A673 (cell line): ENCODE measurements at regions not wholly inside any gene's neighbourhood (a gene's known extent, or its start where the extent isn't known, plus 50 kb on each side); places are given as distances from the start of the nearest gene placed in this dataset.

Source experiments
- BruUV-seq: library from RNA; stranded (reverse); fragments of 400-500 nt; replicated peaks from 2 replicates; lab custom pipeline; 2021; lab: Mats Ljungman, UMichigan
- CTCF ChIA-PET: fragments of 300-600 bp; sonication (Branson Sonifier 250); formaldehyde crosslinking; loops from one replicate; lab custom pipeline; 2022; ENCODE audit warnings: antibody characterized with exemption; lab: Charles Lee
- POLR2A ChIA-PET: fragments of 300-600 bp; sonication (Branson Sonifier 250); formaldehyde crosslinking; loops from one replicate; lab custom pipeline; 2022; ENCODE audit warnings: antibody characterized with exemption; ENCODE audit not compliant: low non-redundant PET; lab: Charles Lee
- DNase-seq: peaks from one replicate; pipeline ENCODE4 v3.0.0-alpha.2; 2015; ENCODE audit warnings: low spot score
- H3K27ac ChIP-seq: fragments of 200-600 bp; sonication (generic); 2 replicates; pipeline ENCODE4 v1.5.1; 2016; ENCODE audit warnings: mixed run types, low read depth, mild to moderate bottlenecking, mixed read lengths, antibody characterized with exemption, low read length; ENCODE audit not compliant: poor library complexity, severe bottlenecking
- H3K27me3 ChIP-seq: fragments of 200-600 bp; sonication (generic); replicated peaks from 2 replicates; pipeline ENCODE4 v1.6.1; 2017; ENCODE audit warnings: mixed run types, low read depth, mild to moderate bottlenecking, mixed read lengths, antibody characterized with exemption, low read length; ENCODE audit not compliant: insufficient read depth, poor library complexity
- H3K36me3 ChIP-seq: fragments of 200-600 bp; sonication (generic); 2 replicates; pipeline ENCODE4 v1.6.1; 2016; ENCODE audit warnings: mixed run types, mild to moderate bottlenecking, mixed read lengths, antibody characterized with exemption, low read length; ENCODE audit not compliant: insufficient read depth, poor library complexity, severe bottlenecking
- H3K4me1 ChIP-seq: fragments of 200-600 bp; sonication (generic); 2 replicates; pipeline ENCODE4 v1.6.1; 2017; ENCODE audit warnings: mixed run types, mild to moderate bottlenecking, mixed read lengths, antibody characterized with exemption, low read length; ENCODE audit not compliant: insufficient read depth, poor library complexity, severe bottlenecking
- H3K4me3 ChIP-seq: fragments of 200-600 bp; sonication (generic); 2 replicates; pipeline ENCODE4 v1.5.1; 2016; ENCODE audit warnings: low read depth, mixed run types, mild to moderate bottlenecking, mixed read lengths, low read length; ENCODE audit not compliant: poor library complexity, severe bottlenecking
- H3K9me3 ChIP-seq: fragments of 200-600 bp; sonication (generic); 2 replicates; pipeline ENCODE4 v1.6.1; 2016; ENCODE audit warnings: mixed run types, low read depth, mild to moderate bottlenecking, mixed read lengths, antibody characterized with exemption, low read length; ENCODE audit not compliant: poor library complexity, severe bottlenecking
- EZH2 ChIP-seq: fragments of 200-600 bp; sonication (generic); IDR thresholded peaks from 2 replicates; pipeline ENCODE4 v1.6.1; 2017; ENCODE audit warnings: borderline replicate concordance, low read depth, mild to moderate bottlenecking, mixed read lengths, antibody characterized with exemption, low read length; ENCODE audit not compliant: poor library complexity, severe bottlenecking
- intact Hi-C: fragments of 100-400 bp; cut with micrococcal nuclease; formaldehyde crosslinking; loops from one replicate; pipeline ENCODE4 v1.10.0; 2022; ENCODE audit not compliant: unreplicated experiment
- TF ChIP-seq, protein P1 (sequence below): fragments of 300-800, 200-600 bp; sonication (generic); conservative IDR thresholded peaks from 2 replicates; pipeline ENCODE4 v1.5.1; 2017; ENCODE audit warnings: low read depth, mild to moderate bottlenecking, antibody characterized with exemption, low read length, moderate library complexity, mixed read lengths

DNA sequence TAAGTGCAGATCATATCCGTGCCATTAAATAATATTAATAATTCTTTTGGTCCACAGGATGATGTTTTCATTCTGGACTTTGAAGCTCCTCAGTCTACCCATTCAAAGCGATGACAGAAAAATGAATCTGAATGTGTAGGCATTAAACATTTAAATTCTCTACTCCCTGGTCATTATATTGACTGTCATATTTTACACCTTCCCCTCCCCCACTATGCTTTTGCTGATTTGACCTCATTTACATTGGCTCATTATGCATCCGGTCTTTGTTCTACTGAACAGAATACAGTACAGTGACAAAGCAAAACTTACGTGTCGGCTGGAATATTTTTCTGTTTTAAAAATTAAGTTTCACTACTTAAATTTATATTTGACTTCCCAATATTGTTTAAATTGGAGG is 289.7 kb upstream of the TMEM161B start:
- no peaks in the 10 kb centered on the region for H3K36me3 ChIP-seq
- no peak for TF ChIP-seq EZH2
- TF ChIP-seq, protein P1, sequence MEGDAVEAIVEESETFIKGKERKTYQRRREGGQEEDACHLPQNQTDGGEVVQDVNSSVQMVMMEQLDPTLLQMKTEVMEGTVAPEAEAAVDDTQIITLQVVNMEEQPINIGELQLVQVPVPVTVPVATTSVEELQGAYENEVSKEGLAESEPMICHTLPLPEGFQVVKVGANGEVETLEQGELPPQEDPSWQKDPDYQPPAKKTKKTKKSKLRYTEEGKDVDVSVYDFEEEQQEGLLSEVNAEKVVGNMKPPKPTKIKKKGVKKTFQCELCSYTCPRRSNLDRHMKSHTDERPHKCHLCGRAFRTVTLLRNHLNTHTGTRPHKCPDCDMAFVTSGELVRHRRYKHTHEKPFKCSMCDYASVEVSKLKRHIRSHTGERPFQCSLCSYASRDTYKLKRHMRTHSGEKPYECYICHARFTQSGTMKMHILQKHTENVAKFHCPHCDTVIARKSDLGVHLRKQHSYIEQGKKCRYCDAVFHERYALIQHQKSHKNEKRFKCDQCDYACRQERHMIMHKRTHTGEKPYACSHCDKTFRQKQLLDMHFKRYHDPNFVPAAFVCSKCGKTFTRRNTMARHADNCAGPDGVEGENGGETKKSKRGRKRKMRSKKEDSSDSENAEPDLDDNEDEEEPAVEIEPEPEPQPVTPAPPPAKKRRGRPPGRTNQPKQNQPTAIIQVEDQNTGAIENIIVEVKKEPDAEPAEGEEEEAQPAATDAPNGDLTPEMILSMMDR: no peak
- H3K27ac ChIP-seq: no peak overlapping the region
- no peak for DNase-seq
- H3K9me3 ChIP-seq: no peaks in the 10 kb centered on the region
- intact Hi-C loops: no loop called here
- no TSS peak for BruUV-seq
- ChIA-PET POLR2A (no interaction called here), CTCF (no interaction called here)
- no peaks in the 10 kb centered on the region for H3K27me3 ChIP-seq
- no peak overlapping the region for H3K4me3 ChIP-seq
- no peaks in the 10 kb centered on the region for H3K4me1 ChIP-seq

GRCh38 chr5:88557881-88558280 is 289.2 kb upstream of the TMEM161B start:
- Histone ChIP-seq H3K4me1 (no peaks in the 10 kb centered on the region), H3K27me3 (no peaks in the 10 kb centered on the region), H3K4me3 (no peak overlapping the region), H3K9me3 (no peaks in the 10 kb centered on the region), H3K36me3 (no peaks in the 10 kb centered on the region), H3K27ac (no peak overlapping the region)
- intact Hi-C loops: no loop called here
- no peak for DNase-seq
- no peak for TF ChIP-seq EZH2
- TF ChIP-seq, protein P1: no peak
- ChIA-PET CTCF (no interaction called here), POLR2A (no interaction called here)
- no TSS peak for BruUV-seq

GRCh38 chr5:88557131-88557530 is 288.5 kb upstream of the TMEM161B start:
- no peaks in the 10 kb centered on the region for H3K36me3 ChIP-seq

More at GRCh38 chr5:88557131-88557530, 288.5 kb upstream of the TMEM161B start:
- intact Hi-C loops: no loop called here
- Histone ChIP-seq H3K4me3 (no peak overlapping the region), H3K9me3 (no peaks in the 10 kb centered on the region), H3K27me3 (no peaks in the 10 kb centered on the region), H3K4me1 (no peaks in the 10 kb centered on the region), H3K27ac (no peak overlapping the region)
- BruUV-seq: no TSS peak
- ChIA-PET CTCF (no interaction called here), POLR2A (no interaction called here)
- DNase-seq: no peak
- no peak for TF ChIP-seq EZH2
- TF ChIP-seq, protein P1: no peak
